ENCODE measurements at regions not wholly inside any gene's neighbourhood (a gene's known extent, or its start where the extent isn't known, plus 50 kb on each side); places are given as distances from the start of the nearest gene placed in this dataset.

DNA sequence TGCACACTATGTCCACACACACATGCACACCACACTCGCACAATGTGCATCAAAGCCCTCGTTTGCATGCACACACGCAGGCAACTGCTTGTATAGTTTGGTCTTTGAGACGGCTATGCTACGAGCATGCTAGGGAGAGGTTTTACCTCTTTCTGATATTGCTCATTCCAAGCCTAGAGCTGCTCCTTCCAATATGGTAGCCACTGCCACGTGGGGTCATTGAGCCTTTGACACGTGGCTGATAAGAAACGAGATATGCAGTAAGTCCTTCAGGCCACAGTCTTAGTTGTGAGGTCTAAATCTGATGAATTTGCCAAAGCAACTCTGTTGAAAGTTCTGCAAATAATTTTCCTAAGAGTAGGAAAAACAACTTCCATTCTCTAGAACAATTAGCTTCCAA lies 204.4 kb downstream of the KLF6 start:
- TF ChIP-seq TAF1 (IDR thresholded peaks at IDR 0.05; ENCODE audit: borderline replicate concordance, low read depth, low read length) = no peak
- TF ChIP-seq POLR2A (IDR thresholded peaks at IDR 0.05; ENCODE audit: low read depth, low read length) = no peak
- TF ChIP-seq POLR2AphosphoS5 (IDR thresholded peaks at IDR 0.05; ENCODE audit: low read depth, low read length) = no peak
- DNase-seq (ENCODE audit: insufficient read length) (no peak), FAIRE-seq (no peak)

DNA sequence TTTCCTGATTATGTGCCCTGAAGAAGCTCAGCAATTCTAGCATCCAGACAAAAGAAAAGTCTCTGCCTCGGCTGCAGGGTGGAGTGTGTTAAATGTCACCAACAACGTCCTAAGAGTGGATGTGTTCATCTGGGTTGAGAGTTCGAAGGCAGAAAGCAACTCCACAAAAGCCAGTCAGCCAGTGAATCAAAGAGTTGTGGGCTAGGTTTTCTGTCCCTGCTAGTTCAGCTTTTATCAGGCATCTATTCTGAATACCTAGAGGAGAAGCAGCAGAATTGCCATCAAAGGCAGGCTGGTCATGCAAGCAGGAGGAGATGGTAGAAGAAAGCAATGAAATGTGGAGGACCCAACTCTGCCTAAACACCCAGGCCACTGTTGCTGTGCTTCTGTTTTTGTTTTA lies 205.2 kb downstream of the KLF6 start:
- no peak for DNase-seq (ENCODE audit: insufficient read length)
- FAIRE-seq = peak; percentile 57
- TF ChIP-seq POLR2AphosphoS5 (IDR thresholded peaks at IDR 0.05; ENCODE audit: low read depth, low read length) = no peak
- TF ChIP-seq TAF1 (IDR thresholded peaks at IDR 0.05; ENCODE audit: borderline replicate concordance, low read depth, low read length) = no peak
- no peak for TF ChIP-seq POLR2A (IDR thresholded peaks at IDR 0.05; ENCODE audit: low read depth, low read length)

DNA sequence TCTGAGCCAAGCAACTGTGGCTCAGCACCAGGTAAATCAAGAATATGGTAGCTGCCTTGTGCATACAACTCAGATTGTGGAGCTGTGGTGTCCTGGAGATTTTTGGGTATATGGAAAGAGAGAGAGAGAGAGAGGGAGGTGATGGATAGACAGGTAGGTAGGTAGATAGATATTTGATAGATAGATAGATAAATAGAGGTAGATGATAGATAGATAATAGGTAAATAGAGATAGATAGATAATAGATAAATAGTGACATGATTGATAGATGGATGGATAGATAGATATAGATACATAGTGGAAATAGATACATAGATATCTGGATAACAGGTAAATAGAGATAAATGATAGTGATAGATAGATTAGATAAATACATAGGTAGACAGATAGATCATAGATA lies 206.3 kb downstream of the KLF6 start:
- TF ChIP-seq TAF1 (IDR thresholded peaks at IDR 0.05; ENCODE audit: borderline replicate concordance, low read depth, low read length) (no peak), POLR2AphosphoS5 (IDR thresholded peaks at IDR 0.05; ENCODE audit: low read depth, low read length) (no peak), POLR2A (IDR thresholded peaks at IDR 0.05; ENCODE audit: low read depth, low read length) (no peak)
- FAIRE-seq = no peak
- DNase-seq (ENCODE audit: insufficient read length) = no peak

DNA sequence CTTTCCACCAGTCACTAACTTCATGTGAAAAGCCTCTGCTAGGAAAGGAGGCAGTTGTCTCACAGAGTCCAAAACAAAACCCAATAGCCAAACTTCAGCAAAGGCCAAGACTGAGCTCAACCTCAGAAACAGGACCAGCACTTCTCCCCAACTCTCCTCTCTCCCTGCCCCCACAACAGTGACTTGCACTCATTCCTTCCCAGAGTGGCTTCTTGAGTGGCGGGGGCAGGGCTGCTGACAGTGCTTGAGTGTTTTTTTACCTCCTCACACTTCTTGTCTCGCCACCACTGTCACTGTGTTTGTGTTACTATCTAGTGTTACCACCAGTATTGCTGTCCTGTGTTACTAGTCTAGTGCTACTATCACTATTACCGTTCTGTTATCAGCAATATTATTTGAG lies 206.8 kb downstream of the KLF6 start:
- DNase-seq (ENCODE audit: insufficient read length) (no peak), FAIRE-seq (no peak)
- TF ChIP-seq TAF1 (IDR thresholded peaks at IDR 0.05; ENCODE audit: borderline replicate concordance, low read depth, low read length) (no peak), POLR2A (IDR thresholded peaks at IDR 0.05; ENCODE audit: low read depth, low read length) (no peak), POLR2AphosphoS5 (IDR thresholded peaks at IDR 0.05; ENCODE audit: low read depth, low read length) (no peak)

DNA sequence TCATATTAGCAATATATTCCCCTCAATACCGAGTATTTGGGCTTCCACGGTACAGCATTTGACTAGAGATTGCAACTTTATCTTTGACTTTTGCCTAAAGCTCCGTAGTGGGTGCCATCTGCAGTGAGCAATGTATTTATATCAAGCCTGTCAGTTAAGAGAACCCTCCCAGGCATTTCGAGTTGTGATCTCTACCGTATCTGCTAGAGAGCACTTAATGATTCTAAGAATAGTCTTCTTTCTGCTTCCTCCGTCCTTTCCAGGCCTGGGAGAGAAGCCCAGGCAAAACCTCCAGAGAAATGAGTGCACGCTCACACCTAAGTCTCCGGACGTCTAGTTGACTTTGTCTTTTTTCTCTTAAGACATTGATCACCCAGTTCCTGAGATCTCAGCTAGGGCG lies 210.6 kb downstream of the KLF6 start:
- TF ChIP-seq POLR2AphosphoS5 (IDR thresholded peaks at IDR 0.05; ENCODE audit: low read depth, low read length) = no peak
- no peak for TF ChIP-seq TAF1 (IDR thresholded peaks at IDR 0.05; ENCODE audit: borderline replicate concordance, low read depth, low read length)
- no peak for TF ChIP-seq POLR2A (IDR thresholded peaks at IDR 0.05; ENCODE audit: low read depth, low read length)
- no peak for FAIRE-seq
- no peak for DNase-seq (ENCODE audit: insufficient read length)

DNA sequence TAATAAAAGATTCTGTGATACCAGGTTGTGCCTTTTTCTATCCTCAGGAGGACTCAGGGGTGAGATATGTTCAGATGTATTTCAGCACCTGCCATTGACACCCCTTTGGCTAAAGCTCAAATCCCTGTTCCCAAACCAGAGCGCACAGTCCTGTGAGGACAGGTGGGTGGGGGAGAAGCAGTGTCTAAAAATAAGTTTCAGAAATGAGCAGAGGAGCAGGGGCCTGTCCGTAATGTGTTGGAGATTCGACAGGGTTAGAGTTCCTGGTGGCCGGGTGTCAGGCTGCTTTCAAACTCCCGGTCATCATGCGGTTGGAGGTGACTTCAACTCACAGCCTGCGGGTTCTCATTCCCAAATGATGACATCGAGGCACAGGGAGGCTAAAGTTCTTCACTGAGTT lies 211.5 kb downstream of the KLF6 start:
- DNase-seq (ENCODE audit: insufficient read length) = no peak
- no peak for TF ChIP-seq TAF1 (IDR thresholded peaks at IDR 0.05; ENCODE audit: borderline replicate concordance, low read depth, low read length)
- no peak for TF ChIP-seq POLR2A (IDR thresholded peaks at IDR 0.05; ENCODE audit: low read depth, low read length)
- TF ChIP-seq POLR2AphosphoS5 (IDR thresholded peaks at IDR 0.05; ENCODE audit: low read depth, low read length) = no peak
- no peak for FAIRE-seq

DNA sequence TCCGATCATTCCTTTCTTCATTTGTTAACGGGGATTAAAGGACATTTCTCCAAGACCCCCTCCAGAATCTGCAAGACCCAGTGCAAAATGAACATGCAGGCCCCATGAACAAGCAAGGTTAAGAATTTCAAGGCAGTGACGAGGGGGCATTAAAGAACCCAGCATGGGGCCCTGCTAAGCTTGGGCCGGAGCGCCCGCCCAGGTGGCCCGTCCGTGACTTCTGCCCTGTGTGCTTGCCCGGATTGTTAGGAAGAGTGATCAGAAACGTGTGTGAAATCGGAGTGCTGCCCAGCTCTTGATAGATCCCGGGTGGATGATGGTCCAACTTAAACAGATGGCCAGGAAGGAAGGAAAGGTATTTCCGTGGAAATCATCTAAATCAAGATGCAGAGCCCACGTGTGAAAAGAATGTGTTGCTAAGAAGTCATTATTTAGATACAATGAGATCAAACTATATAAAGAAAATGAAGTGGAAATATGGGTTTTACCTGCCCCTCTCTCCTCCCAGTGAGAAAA lies 213.6 kb downstream of the KLF6 start:
- FAIRE-seq = no peak
- DNase-seq (ENCODE audit: insufficient read length) = no peak
- TF ChIP-seq TAF1 (IDR thresholded peaks at IDR 0.05; ENCODE audit: borderline replicate concordance, low read depth, low read length) (no peak), POLR2A (IDR thresholded peaks at IDR 0.05; ENCODE audit: low read depth, low read length) (no peak), POLR2AphosphoS5 (IDR thresholded peaks at IDR 0.05; ENCODE audit: low read depth, low read length) (no peak)

DNA sequence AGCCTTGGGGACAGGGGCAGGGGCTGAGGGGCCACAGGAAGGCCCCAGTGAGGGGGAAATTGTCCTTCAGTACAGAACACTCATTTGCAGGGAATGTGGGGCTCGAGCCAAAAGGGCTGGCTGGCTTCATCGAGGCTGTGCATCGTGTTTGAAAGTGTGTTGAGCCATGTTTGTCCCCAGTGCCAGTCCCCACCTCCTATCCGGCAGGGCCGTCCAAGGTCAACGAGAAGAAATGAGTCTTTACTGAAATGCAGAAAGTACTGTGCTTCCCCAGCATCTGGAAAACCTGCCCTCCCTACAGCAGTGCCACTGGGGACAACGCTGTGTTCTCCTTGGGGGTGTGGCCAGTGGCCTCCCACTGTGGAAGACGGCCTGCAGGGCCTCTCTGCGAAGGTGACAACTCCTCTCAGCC lies 214.1 kb downstream of the KLF6 start:
- TF ChIP-seq POLR2A (IDR thresholded peaks at IDR 0.05; ENCODE audit: low read depth, low read length) (no peak), POLR2AphosphoS5 (IDR thresholded peaks at IDR 0.05; ENCODE audit: low read depth, low read length) (no peak), TAF1 (IDR thresholded peaks at IDR 0.05; ENCODE audit: borderline replicate concordance, low read depth, low read length) (no peak)
- no peak for FAIRE-seq
- DNase-seq (ENCODE audit: insufficient read length) = no peak

DNA sequence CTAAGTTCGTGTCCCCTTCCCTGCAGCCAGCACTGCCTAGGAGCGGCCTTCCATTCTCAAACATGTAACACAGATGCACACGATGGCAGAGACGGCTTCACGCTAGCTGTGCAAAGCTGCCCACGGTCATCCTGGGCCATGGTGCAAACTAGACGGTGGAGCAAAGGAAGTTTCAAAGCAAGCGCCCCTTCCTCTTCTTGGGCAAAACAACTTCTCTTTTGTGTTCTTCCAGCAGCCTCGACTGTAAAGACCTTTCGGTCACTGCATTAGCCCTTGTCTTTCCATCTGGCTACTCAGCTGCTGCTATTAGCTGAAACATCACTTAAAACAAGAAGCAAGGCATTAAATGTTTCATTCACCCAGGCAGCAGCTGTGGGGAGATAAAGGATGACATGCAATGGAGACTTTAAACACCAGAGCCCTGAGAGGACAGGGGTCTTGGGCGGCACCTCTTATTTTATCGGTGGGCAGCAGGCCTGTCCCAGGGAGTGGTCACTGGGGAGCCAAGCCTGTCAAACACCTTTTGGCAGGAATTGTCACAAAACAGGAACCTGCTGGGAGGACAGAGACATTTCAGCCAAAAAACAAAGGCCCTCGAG lies 214.8 kb downstream of the KLF6 start:
- no peak for TF ChIP-seq TAF1 (IDR thresholded peaks at IDR 0.05; ENCODE audit: borderline replicate concordance, low read depth, low read length)
- no peak for TF ChIP-seq POLR2A (IDR thresholded peaks at IDR 0.05; ENCODE audit: low read depth, low read length)
- no peak for TF ChIP-seq POLR2AphosphoS5 (IDR thresholded peaks at IDR 0.05; ENCODE audit: low read depth, low read length)
- DNase-seq (ENCODE audit: insufficient read length) (no peak), FAIRE-seq (no peak)

DNA sequence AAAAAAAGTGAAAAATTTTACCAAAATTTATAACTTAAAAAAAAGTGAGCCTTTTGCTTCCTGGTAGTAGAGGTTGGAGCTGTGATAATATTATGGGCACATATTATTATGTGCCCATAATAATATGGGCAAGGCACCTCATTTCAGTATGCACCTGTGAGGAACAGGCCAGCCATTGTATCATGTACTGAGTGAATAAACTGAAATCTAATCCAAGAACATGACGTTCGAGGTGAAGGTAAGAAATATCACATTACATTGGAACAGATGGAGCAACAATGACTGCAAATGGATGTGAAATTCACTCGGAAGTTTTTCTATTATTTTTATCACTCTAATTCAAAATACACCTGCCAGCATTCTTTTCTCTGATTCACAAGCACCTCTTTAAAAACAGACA lies 216.0 kb downstream of the KLF6 start:
- FAIRE-seq = no peak
- no peak for DNase-seq (ENCODE audit: insufficient read length)
- TF ChIP-seq POLR2AphosphoS5 (IDR thresholded peaks at IDR 0.05; ENCODE audit: low read depth, low read length) (no peak), POLR2A (IDR thresholded peaks at IDR 0.05; ENCODE audit: low read depth, low read length) (no peak), TAF1 (IDR thresholded peaks at IDR 0.05; ENCODE audit: borderline replicate concordance, low read depth, low read length) (no peak)

DNA sequence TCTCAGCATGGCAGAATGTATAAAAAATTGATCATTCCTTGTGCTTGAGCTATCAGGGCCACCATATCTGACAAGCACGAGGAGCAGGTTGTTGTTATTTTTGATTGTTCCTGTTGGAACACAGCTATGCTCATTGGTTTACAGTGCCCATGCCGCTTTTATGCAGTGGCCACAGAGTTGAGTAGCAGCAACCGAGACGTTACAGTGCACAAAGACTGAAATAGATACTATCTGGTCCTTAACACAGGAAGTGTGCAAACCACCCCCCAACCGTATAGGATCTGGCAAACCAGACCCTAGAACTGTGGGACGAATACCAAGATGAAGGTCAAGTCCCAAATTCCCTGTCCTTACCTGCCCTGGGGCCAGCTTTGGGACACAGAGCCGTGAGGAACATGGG lies 216.6 kb downstream of the KLF6 start:
- DNase-seq (ENCODE audit: insufficient read length) (no peak), FAIRE-seq (no peak)
- TF ChIP-seq POLR2A (IDR thresholded peaks at IDR 0.05; ENCODE audit: low read depth, low read length) (no peak), TAF1 (IDR thresholded peaks at IDR 0.05; ENCODE audit: borderline replicate concordance, low read depth, low read length) (no peak), POLR2AphosphoS5 (IDR thresholded peaks at IDR 0.05; ENCODE audit: low read depth, low read length) (no peak)

DNA sequence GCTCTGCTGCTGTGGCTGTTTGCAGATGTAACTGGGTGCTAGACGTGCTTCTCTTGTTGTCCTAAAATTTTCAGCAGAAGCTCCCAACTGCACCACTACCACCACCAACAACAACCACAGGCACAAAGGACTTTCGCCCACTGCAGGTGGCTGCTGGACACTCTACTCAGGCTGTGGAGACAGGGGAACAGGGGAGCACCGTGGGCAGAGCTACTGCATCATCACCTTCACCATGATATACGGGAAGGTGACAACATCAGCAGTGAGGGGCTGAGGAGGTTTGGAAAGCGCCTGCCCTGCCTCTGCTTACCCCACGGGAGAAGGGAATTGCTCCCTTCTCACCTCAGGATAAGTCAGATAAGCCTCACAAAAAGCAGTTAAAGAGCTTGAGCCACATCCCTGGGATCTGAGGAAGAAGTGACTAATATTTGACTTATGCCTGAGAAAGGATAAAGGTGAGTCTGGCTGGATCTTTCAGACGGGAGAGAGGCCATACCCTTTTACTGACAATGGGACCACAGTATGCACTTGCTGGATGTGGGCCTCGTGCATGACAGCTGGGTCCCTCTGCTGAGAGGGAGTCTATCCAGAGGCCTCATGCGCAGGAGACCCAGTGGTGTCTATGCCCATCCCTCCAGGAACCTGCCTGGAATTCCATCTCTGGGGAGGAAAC lies 217.6 kb downstream of the KLF6 start:
- TF ChIP-seq TAF1 (IDR thresholded peaks at IDR 0.05; ENCODE audit: borderline replicate concordance, low read depth, low read length) = no peak
- no peak for TF ChIP-seq POLR2A (IDR thresholded peaks at IDR 0.05; ENCODE audit: low read depth, low read length)
- no peak for TF ChIP-seq POLR2AphosphoS5 (IDR thresholded peaks at IDR 0.05; ENCODE audit: low read depth, low read length)
- DNase-seq (ENCODE audit: insufficient read length) = no peak
- FAIRE-seq = no peak

All from GM12892 (cell line).